Left hindlimb (tissue), 1 donor: ENCODE measurements at regions not wholly inside any gene's neighbourhood (a gene's known extent, or its start where the extent isn't known, plus 50 kb on each side); places are given as distances from the start of the nearest gene placed in this dataset.

Source experiments
- DNase-seq: peaks from one replicate; pipeline ENCODE4 v3.0.0-alpha.2; 2018

DNA sequence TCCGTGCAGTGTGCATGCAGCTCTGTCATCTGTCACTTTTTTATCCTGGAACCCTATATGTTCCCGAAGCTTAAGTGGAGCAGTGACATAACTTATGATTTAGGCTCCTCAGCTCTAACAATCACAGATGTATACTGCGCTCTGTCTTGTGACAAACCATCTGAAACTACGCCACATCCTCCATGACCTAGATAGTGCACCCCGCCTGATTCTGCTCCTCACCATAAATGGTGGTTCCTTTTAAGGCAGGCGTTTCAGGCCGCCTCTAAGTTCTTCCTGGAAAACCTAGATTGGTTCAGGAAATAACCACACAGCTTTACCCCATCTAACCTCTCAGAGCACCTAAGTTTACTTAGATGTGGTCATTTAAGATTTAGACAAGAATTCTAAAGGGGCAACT is 372.0 kb downstream of the CDH10 start:
- DNase-seq: no peak

DNA sequence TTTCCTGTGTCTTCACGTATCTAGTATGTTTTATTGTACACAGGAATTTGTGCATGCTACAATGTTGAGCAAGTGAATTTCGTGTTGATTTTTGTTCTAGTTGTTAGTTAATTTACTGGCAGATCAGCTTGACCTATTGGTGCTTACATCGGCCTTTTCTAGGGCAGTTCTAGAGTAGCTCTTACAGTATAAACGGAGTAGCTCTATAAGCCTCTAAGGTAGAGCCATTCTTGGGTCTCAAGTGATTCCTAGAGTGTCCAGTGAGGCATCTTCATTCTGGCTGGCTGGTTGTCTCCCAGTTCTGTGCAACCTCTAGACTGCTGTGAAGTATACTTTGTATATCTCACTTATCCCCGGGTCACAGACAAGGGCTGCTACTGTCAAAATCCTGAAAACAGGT is 364.6 kb downstream of the CDH10 start:
- no peak for DNase-seq

DNA sequence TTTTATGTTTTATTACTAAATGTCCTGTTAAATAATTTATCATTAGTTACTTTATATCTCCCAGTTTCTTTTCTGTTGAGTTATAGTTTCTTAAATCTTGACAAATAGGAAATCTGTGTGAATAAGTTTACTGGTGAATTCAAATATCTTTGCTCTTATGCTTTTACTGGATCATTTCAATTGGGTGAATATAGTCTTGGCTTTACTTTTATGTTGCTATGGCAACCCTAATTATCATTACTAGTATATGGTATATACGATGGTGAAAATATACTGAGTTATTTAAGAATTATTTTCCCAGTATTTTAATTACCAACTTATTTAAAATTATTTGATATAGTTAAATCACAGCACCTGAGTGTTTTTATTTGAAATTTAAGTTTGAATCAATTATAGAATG is 363.0 kb downstream of the CDH10 start:
- DNase-seq: no peak

DNA sequence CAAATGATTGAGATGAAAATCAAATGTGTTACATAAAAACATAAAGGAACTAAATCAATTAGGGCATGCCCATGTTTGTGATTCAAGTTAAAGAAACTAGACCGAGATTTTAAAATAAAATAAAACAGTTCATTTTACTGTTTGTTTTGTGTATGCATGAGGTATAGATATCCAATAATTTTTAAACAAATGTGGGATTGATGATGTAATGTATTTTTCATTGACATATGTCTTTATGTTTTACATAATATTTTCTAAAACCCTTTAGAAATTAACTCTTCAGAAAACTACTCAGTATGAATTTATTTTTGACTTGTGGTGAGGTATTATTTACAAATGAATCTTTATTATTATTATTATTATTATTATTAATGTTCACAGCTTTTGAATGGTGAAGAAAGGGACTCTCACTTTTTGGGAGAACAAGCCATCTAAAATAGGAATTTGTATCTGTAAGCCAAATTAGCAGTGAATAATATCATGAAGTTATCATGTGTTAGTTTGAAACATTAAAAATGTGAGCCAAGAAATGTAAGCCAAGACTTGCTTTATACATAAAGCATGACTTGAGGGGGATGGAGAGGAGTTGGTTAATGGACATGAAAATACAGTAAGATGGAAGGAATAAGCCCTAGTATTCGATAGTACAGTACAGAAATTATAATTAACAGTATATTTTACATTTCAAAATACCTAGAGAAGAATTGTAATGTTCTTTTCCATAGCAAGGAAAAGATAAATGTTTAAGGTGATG is 355.0 kb downstream of the CDH10 start:
- no peak for DNase-seq

DNA sequence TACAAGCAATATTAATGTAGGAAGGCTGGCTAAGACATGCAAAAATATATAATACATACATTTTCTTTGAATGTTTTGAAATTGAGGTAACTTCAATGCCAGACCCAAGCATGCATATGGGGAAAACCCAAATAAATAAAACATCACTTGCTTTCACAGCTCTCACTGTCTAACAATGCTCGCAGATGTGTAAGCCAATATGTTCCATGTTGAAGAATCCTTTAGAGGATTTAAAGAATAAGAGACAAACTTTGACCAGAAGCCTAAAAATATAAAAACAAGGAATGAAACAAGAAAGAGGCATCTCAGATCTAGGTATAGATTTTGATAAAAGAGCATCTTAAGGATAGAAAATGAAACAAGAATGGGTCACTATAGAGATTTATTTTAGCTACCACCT is 354.2 kb downstream of the CDH10 start:
- DNase-seq: no peak

DNA sequence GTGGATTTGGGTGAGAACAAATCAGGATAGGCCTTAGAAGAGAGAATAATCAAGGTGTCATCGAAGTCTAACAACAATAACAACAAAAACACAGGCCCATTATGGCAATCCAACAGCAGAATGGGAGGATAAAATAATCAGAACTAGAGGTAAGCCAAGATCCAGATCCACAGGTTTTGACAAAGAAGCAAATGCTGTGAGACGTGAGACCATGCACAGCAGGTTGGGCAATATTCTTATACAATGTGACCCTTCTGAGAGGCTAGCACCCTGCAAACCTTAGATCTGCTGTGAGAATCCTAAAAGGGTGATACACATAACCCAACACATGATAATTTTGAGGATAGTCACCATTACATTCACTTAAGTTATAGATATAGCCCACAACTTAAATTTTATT is 352.9 kb downstream of the CDH10 start:
- DNase-seq: no peak

DNA sequence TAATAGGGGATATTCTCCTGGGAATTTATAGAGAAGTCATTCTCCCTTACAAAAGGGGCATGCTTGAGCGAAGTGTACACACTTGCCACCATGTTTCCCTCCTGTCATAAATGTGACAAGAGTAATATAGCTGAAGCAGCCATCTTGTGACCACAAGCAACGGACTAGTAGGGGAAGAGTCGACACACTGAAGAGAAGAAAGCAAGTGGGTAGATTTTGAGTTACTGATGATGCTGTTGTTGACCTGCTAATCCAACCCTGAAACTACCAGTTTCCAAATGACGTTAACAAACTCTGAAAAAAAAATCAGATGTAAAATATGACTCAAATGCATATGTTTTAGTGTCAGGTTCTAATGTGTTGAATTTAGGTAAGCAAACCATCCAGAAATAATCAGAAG is 350.4 kb downstream of the CDH10 start:
- no peak for DNase-seq

DNA sequence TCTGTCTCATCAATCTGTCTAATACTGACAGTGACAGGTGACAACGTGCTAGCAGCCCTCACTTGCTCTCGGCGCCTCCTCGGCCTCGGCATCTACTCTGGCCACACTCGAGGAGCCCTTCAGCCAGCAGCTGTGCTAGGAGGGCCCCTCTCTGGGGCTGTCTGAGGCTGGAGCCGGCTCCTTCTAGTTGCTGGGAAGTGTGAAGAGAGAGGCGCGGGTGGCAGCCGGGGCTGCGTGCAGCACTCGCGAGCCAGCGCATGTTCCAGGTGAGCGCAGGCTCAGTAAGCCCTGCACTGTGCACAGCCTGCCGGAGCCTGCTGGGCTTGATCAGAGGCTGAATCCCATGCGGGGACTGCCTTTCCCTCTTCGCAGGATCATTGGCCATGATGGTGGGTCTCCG is 330.7 kb downstream of the CDH10 start:
- no peak for DNase-seq

DNA sequence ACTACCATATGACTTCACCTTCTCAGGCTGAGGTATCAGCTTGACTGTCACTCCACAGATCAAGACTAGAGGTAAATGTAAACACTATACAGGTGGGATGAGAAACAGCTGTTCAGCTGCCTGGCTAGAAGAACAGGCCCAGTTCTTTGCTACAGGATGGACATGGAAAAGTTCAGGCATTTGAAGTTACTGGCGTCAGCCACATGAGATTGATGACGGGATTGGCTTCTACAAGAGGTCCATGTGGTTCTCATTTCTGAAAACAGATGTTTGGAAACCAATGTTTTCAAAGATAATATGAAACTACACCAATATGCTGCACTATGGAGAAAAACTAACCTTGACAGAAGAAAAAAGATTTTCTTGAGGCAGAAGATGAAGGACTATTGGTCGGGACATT is 324.1 kb downstream of the CDH10 start:
- DNase-seq: no peak

DNA sequence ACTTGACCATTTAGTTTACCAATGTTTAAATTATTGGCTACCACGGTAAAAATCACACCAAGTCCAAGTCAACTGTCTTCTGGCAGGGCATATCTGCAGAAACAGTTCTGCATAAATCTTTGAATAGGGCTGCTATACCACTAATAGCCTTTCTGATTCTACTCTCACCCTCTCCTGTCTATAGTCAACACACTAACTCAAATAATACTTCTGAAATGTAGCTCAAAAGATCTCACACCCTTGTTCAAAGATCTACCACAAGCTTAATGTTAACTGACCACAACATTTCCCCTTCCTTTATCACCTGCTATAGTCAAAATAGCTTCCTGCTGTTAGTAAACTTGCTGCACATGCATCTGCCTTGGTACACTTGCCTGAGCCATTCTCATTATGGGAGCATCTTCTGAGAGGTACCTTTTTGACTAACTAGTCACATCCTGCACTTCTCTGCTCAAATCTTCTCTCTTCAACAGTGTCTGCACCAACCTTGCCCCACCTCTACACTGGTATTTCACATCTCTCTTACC is 319.4 kb downstream of the CDH10 start:
- DNase-seq: no peak

DNA sequence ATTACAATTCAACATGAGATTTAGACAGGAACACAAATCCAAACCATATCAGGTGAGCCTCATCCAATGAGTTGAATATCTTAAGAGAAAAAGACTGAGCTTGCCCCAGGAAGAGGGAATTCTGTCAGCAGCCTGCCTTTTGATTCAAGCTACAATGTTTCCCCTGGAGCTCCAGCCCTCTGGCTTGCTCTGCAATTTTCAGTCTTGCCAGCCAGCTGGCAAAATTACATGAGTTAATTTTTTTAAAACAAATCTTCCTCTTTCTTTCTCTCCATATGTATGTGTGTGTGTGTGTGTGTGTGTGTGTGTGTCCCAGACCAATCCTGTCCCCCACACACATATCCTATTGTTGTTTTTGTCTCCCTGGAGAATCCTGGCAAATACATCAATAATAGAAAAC is 313.2 kb downstream of the CDH10 start:
- no peak for DNase-seq

DNA sequence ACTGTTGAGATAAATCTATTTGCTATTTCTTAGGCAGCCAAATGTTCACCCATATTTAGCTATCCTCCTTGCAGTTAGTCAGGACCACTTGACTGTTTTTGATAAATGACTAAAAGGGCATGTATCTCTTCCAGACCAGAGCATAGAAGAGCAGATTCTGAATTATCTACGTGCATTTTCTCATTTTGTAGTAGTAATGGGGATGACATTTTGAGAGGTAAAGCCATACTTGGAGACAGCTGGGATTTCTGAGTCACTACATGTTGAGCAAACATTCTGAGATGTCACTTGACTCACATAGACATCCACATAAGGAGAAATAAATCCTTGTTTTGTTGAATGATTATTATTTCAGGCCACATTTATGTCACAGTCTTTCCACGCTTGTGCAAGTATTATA is 297.6 kb downstream of the CDH10 start:
- DNase-seq: no peak

DNA sequence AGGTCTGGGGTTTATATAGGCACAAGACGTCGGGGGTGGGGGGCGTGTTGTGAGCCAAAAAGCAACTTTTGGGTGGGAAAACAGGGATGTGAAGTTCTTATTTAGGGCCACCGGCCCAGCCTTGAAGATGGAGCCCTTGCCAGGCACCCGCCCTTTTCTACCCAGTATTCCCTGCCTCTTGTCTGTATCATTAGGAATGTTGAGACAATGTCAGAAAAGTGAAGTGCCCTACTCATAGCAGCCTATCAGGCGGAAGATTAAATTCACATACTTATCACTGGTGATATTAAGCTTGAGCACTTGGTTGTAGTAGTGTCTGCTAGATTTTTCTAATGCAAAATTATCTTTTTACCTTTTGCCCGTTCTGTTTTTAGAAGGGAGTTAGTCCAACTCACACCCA is 293.5 kb downstream of the CDH10 start:
- DNase-seq: no peak

DNA sequence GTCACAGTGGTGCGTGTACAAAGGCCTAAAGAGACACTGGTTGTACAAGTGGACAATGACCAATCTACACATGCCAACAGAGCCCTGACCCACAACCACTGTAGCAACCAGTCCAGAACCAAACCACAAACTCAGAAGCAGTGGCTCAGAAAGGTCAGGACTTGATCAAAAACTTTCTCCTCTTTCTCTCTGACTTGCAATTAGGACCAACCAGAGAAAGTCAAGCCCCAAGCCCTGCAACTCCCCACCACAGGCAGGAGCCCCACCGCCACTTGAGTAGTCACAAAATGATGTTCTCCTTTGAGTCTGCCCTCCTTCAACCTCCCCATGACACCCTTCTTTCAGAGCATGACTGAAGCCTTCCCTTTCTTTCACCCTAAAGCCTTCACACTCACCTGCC is 291.8 kb downstream of the CDH10 start:
- no peak for DNase-seq

DNA sequence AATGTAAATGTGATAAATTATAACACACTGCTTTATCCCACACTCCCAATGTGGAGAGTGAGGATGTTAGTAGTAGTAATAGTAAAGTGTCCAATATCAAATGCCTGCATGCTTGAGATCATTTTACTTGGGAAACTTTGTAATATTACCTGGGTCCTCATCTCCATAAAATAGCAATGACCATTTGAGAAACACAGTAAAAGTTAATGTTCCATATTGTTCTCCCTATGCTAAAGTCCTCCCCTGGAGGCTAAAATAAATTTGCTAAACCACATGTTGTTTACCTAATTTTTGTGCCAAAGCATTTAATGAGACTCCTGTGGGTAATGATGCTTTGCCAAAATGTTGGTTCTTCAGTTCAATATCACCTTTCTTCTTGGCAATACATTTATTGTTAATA is 291.2 kb downstream of the CDH10 start:
- no peak for DNase-seq

DNA sequence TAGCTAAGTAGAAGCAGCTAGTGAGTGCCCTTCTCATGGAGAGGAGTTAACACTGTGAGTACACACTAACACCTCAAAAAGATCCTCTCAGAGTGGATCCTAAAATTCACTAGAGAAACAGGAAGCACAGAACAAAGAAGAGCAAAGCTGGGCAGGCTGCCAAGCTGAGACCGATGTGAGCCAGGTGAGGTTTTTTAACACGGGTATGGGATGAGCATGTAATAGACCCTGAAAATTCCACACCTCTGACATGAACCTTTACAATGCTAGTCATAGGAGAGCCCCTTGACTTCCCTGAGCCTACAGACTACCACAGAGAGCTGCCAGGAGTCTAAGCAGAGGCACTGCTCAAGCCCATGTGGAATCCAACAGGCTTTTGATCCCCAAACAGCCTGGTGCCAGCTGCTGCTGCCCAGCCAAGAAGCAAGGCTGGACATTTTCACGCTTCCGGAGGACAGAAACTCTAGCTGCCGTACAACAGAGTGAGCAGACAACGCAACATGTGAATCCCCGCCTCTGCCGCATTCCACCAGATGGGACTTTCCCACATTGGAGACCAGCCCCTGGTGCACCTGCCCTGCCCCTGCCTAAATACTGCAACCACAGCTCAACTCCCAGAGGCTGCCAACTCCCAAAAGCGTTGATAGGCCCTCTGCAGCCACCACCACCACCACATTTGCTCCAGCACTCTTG is 280.8 kb downstream of the CDH10 start:
- DNase-seq: peak; percentile 47

DNA sequence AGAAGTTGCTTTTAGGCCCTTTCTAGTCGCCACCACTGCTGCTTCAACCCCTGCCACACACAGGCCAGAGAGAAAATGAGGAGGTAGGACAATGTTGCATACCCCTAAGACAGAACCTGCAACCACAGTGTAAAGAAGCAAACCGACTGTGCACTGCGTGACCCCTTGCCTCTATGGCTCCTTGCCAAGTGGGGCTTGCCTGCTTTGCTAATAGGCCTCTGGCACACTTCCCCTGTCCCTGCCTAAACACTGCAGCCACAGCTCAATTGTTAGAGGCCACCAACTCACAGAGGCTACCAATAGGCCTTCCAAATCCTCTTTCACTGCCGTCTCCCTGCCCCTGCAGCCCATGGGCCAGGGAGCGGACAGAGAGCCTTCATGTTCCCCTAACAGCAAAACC is 280.1 kb downstream of the CDH10 start:
- DNase-seq: no peak

DNA sequence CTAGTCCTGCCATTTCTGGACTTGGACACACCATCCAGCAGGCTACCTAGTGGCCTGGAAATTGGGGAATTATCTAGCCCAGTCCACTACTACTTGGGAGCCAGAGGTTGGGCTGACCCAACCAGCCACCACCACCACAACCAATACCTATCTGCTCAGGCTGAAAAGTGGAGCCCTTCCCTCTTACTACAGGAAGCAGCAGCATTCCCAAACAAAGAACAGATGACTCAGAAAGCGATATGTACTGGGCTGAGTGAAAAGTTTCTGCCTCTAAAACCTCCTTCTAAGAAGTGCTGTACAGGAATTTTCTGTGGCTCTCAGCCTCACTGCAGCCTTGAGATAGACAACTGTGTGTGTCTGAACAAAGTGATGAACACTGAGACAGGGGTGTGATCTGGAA is 279.4 kb downstream of the CDH10 start:
- DNase-seq: no peak

DNA sequence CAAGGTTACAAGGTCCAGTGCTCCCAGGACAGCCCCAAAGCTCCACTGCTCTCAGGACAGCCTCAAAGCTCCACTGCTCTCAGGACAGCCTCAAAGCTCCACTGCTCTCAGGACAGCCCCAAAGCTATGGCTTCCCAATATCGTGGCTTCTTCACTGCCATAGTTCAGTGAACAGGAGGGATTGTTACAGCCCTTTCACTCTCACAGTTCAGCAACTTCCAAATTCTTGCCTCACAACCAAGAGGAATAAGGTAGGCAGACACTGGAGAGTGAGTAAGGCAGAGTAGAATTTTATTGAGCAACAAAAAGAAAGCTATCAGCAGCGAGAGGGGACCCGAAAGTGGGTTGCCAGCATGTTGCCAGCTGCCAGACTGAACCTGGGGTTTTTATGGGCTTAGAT is 277.6 kb downstream of the CDH10 start:
- DNase-seq: no peak

DNA sequence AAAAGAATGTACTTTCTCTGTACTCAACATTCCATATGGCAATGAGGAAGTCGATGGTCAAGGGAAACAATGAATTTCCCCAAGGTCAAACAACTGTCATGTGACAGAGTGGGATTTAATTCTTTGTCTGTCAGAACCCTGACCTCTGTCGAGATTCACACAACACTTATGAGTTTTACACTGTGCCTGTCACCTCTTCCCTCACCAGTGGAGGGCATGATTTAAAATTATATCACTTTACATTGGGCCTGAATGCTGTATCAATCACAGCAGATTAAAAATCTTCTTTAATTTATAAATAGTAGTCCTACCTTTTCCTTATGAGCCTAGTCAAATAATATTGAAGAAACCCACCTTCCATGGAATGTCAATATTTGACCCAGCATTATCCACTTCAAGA is 276.7 kb downstream of the CDH10 start:
- DNase-seq: no peak

DNA sequence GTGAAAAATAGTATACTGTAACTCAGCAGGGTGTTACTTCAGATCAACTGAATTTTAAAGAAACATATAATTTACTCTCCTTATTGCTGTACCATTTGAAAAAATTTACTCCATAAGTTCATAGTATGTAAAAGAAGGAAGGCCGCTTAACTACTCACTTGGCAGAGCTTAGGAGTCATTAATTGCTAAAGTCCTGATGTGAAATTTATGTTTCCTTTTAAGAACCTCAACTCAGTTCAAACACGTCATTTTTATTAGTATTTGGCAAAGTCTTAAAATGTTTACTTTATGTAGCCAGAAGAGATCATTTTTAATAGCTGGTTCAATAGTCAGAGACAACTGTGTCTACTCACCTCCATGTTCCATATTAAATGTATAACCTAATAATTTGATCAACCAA is 268.6 kb downstream of the CDH10 start:
- no peak for DNase-seq

DNA sequence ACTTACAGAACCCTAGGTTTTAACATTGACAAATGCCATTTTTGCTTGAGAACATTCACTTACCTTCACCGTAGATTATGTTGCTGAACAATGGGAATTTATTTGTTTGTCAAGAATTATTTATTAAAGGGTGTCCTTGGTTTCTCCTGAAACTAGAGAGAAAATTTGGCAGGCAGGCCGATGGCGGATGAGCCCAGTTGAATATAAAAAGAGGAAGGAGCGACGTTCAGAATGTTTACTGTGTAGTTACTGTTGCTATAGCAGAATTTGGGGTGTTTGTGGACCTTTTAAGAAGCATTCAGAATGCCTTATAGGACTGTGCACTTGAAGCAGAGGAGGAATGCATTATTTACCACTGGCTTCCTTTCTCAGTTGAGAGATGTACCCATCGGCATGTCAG is 268.2 kb downstream of the CDH10 start:
- DNase-seq: no peak

DNA sequence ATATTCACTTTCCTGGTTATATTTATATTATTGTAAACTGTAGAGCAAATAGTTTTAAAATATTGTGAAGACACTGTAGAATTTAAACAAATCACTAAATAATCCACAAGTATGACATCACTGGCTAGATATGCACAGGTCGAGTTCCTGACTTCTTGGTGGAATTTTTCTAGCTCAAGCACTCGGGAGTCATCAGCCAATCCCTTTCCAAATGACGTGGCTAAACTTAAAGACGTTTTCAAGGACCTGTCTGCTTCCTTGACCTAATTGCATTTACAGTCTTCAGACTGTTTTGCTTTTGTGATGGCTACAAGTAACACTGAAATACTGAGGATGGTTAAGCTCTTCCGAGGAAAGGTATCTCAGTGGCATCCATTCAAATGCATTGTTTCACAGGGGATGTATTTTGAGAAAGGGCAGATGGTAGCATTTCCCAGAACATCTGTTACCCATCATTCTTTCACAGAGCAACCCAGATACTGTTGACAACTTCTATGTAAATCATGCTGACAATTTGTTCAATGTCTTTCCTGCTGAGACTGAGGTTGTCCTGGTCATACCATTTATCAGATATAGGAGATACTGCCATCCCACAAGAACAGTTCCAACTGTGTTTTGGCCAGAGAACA is 262.8 kb downstream of the CDH10 start:
- DNase-seq: no peak

DNA sequence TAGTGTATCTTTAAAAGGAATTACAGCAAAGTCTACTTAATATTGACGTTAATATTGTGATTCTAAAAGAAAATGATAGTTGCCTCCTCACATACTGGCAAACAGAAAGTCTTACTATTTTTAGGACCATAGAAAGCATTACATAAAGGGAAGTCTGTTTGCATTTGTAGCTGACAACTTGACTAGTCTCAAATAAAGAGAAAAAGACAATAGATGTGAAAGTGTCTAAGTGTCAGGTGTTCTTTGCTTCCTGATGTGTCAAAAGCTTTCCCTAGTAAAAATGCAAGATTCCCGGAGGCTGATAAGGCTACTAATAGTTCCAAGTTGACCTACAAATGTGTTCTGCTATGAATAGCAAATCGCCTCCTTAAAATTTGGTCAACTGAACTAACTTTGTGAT is 259.7 kb downstream of the CDH10 start:
- no peak for DNase-seq
